Hepatocyte (in vitro differentiated cells): ENCODE measurements at regions not wholly inside any gene's neighbourhood (a gene's known extent, or its start where the extent isn't known, plus 50 kb on each side); places are given as distances from the start of the nearest gene placed in this dataset.
"Not testable (repeated sequence)": the region's sequence is repeated elsewhere in the genome, so short reads cannot be mapped to it uniquely, and the experiment has no call there.

Experiments
- DNase-seq: peaks from one replicate; pipeline ENCODE4 v3.0.0-alpha.2; 2016; ENCODE audit warnings: low spot score
- H2AFZ ChIP-seq: fragments of 200-600 bp; sonication (generic); 2 replicates; pipeline ENCODE4 v1.6.0; 2016; ENCODE audit warnings: antibody characterized with exemption, mild to moderate bottlenecking
- H3K27ac ChIP-seq: fragments of 200-600 bp; sonication (generic); 2 replicates; pipeline ENCODE4 v1.5.1; 2016; ENCODE audit warnings: mild to moderate bottlenecking
- H3K27me3 ChIP-seq: fragments of 200-600 bp; sonication (generic); 2 replicates; pipeline ENCODE4 v1.6.1; 2016
- H3K36me3 ChIP-seq: fragments of 200-600 bp; sonication (generic); replicated peaks from 2 replicates; pipeline ENCODE4 v1.5.1; 2016; ENCODE audit warnings: low read depth; ENCODE audit not compliant: insufficient read depth
- H3K4me1 ChIP-seq: fragments of 200-600 bp; sonication (generic); 2 replicates; pipeline ENCODE4 v1.5.1; 2016; ENCODE audit warnings: mild to moderate bottlenecking, moderate library complexity; ENCODE audit not compliant: insufficient read depth
- H3K4me2 ChIP-seq: fragments of 200-600 bp; sonication (generic); 2 replicates; pipeline ENCODE4 v1.6.0; 2016
- H3K4me3 ChIP-seq: fragments of 200-600 bp; sonication (generic); 2 replicates; pipeline ENCODE4 v1.5.1; 2016; ENCODE audit warnings: mild to moderate bottlenecking
- H3K79me2 ChIP-seq: fragments of 200-600 bp; sonication (generic); 2 replicates; pipeline ENCODE4 v1.6.0; 2017; ENCODE audit warnings: mild to moderate bottlenecking
- H3K9me2 ChIP-seq: fragments of 200-600 bp; sonication (generic); replicated peaks from 2 replicates; pipeline ENCODE4 v1.6.0; 2017; ENCODE audit warnings: mild to moderate bottlenecking; ENCODE audit not compliant: insufficient read depth
- H3K9me3 ChIP-seq: fragments of 200-600 bp; sonication (generic); 2 replicates; pipeline ENCODE4 v1.5.1; 2016; ENCODE audit warnings: low read depth, mild to moderate bottlenecking
- H4K20me1 ChIP-seq: fragments of 200-600 bp; sonication (generic); 2 replicates; pipeline ENCODE4 v1.6.0; 2016; ENCODE audit warnings: mild to moderate bottlenecking; ENCODE audit not compliant: insufficient read depth, poor library complexity, severe bottlenecking
- CTCF ChIP-seq: fragments of 200-600 bp; sonication (generic); IDR thresholded peaks from 2 replicates; pipeline ENCODE4 v1.5.1; 2016; ENCODE audit warnings: antibody characterized with exemption, mild to moderate bottlenecking; ENCODE audit not compliant: poor library complexity
- EZH2 ChIP-seq: fragments of 200-600 bp; sonication (generic); IDR thresholded peaks from 2 replicates; pipeline ENCODE4 v1.6.1; 2016; ENCODE audit warnings: antibody characterized with exemption, mild to moderate bottlenecking, borderline replicate concordance
- EZH2phosphoT487 ChIP-seq: fragments of 200-600 bp; sonication (generic); IDR thresholded peaks from one replicate; pipeline ENCODE4 v1.6.1; 2018; ENCODE audit warnings: antibody characterized with exemption, mild to moderate bottlenecking, low read depth, moderate library complexity; ENCODE audit not compliant: unreplicated experiment, severe bottlenecking
- WGBS: methylation state at CpG from one replicate; pipeline ENCODE4 v1.1.6; 2016; ENCODE audit warnings: low lambda C conversion rate; ENCODE audit errors: missing lambda C conversion rate; 5-methylcytosine and 5-hydroxymethylcytosine counted together

GRCh38 chr16:79946252-79946651 is 345.7 kb upstream of the MAF start:
- WGBS: 95% methylated on average over 2 of the region's 2 CpGs
- no peak for DNase-seq
- TF ChIP-seq EZH2 (no peak), EZH2phosphoT487 (no peak), CTCF (no peak)

GRCh38 chr16:79943736-79944135 is 343.2 kb upstream of the MAF start:
- Histone ChIP-seq H3K9me3 (no peaks in the 10 kb centered on the region), H4K20me1 (no peaks in the 10 kb centered on the region), H3K4me3 (no peak overlapping the region), H2AFZ (no peak overlapping the region), H3K27me3 (no peaks in the 10 kb centered on the region), H3K79me2 (no peaks in the 10 kb centered on the region), H3K27ac (no peak overlapping the region), H3K36me3 (no peaks in the 10 kb centered on the region), H3K4me1 (no peaks in the 10 kb centered on the region), H3K4me2 (no peak overlapping the region), H3K9me2 (no peaks in the 10 kb centered on the region)
- WGBS: 77% methylated on average over 3 of the region's 3 CpGs
- DNase-seq: no peak
- TF ChIP-seq CTCF (no peak), EZH2 (no peak), EZH2phosphoT487 (no peak)

More at GRCh38 chr16:79946252-79946651, 345.7 kb upstream of the MAF start:
- H3K4me2 ChIP-seq: no peak overlapping the region
- no peaks in the 10 kb centered on the region for H3K9me3 ChIP-seq
- no peak overlapping the region for H3K27ac ChIP-seq
- no peaks in the 10 kb centered on the region for H4K20me1 ChIP-seq
- H3K27me3 ChIP-seq: no peaks in the 10 kb centered on the region
- no peaks in the 10 kb centered on the region for H3K79me2 ChIP-seq
- H3K36me3 ChIP-seq: no peaks in the 10 kb centered on the region
- no peak overlapping the region for H3K4me3 ChIP-seq
- H2AFZ ChIP-seq: no peak overlapping the region
- no peaks in the 10 kb centered on the region for H3K9me2 ChIP-seq
- H3K4me1 ChIP-seq: no peaks in the 10 kb centered on the region

GRCh38 chr16:79938575-79938974 is 338.0 kb upstream of the MAF start:
- Histone ChIP-seq H3K79me2 (no peaks in the 10 kb centered on the region), H3K36me3 (no peaks in the 10 kb centered on the region), H3K9me2 (no peaks in the 10 kb centered on the region), H3K9me3 (no peaks in the 10 kb centered on the region), H3K4me1 (no peaks in the 10 kb centered on the region), H3K4me2 (no peak overlapping the region), H2AFZ (no peak overlapping the region), H3K4me3 (no peak overlapping the region), H3K27ac (no peak overlapping the region), H3K27me3 (no peaks in the 10 kb centered on the region), H4K20me1 (no peaks in the 10 kb centered on the region)
- TF ChIP-seq CTCF: no peak
- TF ChIP-seq EZH2phosphoT487: no peak
- no peak for TF ChIP-seq EZH2
- 88% methylated on average over 4 of the region's 4 CpGs for WGBS
- DNase-seq: no peak

- H3K4me3 ChIP-seq, H3K27me3 ChIP-seq, H3K9me2 ChIP-seq, H3K36me3 ChIP-seq, H4K20me1 ChIP-seq, H3K27ac ChIP-seq, DNase-seq, H2AFZ ChIP-seq, H3K4me2 ChIP-seq, H3K9me3 ChIP-seq, H3K4me1 ChIP-seq, H3K79me2 ChIP-seq: not testable (repeated sequence)
Measured at GRCh38 chr16:79937671-79938070, 337.1 kb upstream of the MAF start.
